ENCODE measurements at regions not wholly inside any gene's neighbourhood (a gene's known extent, or its start where the extent isn't known, plus 50 kb on each side); places are given as distances from the start of the nearest gene placed in this dataset.

DNA sequence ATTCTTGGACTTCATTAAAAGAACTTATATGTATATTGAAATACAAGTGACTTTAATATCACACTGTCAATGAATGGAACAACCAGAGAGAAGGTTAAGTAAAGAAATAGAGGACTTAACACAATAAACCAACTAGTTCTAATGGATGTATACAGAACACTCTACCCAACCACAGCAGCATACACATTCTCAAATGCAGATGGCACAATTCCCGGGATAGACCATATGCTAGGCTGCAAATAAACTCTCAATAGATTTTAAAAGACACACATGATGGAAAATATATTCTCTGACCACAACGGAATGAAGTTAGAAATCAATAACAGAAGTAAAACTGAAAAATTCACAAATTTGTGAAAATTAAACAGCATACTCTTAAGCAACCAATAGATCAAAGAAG is 214.3 kb upstream of the LINGO1 start:
- in situ Hi-C loops (cut with HindIII; ENCODE audit: low sequenced_read_pairs), result no loop called here
- no peak for DNase-seq (ENCODE audit: low read depth)

DNA sequence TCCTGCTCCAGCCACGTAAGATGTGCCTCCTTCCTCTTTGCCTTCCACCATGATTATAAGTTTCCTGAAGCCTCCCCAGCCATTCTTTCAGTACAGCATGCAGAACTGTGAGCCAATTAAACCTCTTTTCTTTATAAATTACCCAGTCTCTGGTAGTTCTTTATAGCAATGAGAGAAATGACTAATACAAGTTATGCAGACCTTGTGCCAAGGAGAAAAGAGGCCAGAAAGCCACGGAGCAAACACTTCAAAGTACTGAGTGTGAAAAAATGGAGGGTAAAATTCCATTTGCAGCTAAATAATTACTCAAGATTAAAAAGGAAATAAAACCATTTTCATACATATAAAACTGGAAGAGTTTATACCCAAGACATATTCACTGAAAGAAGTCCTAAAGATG is 213.6 kb upstream of the LINGO1 start:
- in situ Hi-C loops (cut with HindIII; ENCODE audit: low sequenced_read_pairs), result no loop called here
- DNase-seq (ENCODE audit: low read depth), result no peak
- no peak overlapping the region for H3K4me3 ChIP-seq (ENCODE audit: low read depth, low read length)
- TF ChIP-seq, protein P1, sequence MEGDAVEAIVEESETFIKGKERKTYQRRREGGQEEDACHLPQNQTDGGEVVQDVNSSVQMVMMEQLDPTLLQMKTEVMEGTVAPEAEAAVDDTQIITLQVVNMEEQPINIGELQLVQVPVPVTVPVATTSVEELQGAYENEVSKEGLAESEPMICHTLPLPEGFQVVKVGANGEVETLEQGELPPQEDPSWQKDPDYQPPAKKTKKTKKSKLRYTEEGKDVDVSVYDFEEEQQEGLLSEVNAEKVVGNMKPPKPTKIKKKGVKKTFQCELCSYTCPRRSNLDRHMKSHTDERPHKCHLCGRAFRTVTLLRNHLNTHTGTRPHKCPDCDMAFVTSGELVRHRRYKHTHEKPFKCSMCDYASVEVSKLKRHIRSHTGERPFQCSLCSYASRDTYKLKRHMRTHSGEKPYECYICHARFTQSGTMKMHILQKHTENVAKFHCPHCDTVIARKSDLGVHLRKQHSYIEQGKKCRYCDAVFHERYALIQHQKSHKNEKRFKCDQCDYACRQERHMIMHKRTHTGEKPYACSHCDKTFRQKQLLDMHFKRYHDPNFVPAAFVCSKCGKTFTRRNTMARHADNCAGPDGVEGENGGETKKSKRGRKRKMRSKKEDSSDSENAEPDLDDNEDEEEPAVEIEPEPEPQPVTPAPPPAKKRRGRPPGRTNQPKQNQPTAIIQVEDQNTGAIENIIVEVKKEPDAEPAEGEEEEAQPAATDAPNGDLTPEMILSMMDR (IDR thresholded peaks at IDR 0.05; ENCODE audit: low read depth, low read length, missing control alignments), result no peak

More for the DNA sequence above, 214.3 kb upstream of the LINGO1 start:
- H3K4me3 ChIP-seq (ENCODE audit: low read depth, low read length), result no peak overlapping the region
- TF ChIP-seq, protein P1 (IDR thresholded peaks at IDR 0.05; ENCODE audit: low read depth, low read length, missing control alignments), result no peak

DNA sequence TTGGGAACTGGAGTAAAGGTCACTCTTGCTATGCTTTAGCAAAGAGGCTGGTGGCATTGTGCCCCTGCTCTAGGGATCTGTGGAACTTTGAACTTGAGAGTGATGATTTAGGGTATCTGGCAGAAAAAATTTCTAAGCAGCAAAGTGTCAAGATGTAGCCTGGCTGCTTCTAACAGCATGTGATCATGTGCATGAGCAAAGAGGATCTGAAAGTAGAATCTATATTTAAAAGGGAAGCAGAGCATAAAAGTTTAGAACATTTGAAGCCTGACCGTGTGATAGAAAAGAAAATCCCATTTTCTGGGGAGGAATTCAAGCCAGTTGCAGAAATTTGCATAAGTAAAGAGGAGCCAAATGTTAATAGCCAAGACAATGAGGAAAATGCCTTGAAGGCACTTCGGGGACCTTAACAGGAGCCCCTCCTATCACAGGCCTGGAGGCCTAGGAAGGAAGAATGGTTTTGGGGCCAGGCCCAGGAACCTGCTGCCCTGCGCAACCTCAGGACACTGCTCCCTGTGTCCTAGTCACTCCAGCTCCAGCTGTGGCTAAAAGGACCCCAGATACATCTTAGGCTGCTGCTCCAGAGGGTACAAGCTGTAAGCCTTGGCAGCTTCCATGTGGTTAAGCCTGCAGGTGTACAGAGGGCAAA is 212.2 kb upstream of the LINGO1 start:
- in situ Hi-C loops (cut with HindIII; ENCODE audit: low sequenced_read_pairs), result no loop called here
- no peak for DNase-seq (ENCODE audit: low read depth)
- TF ChIP-seq, protein P1 (IDR thresholded peaks at IDR 0.05; ENCODE audit: low read depth, low read length, missing control alignments), result no peak
- no peak overlapping the region for H3K4me3 ChIP-seq (ENCODE audit: low read depth, low read length)

DNA sequence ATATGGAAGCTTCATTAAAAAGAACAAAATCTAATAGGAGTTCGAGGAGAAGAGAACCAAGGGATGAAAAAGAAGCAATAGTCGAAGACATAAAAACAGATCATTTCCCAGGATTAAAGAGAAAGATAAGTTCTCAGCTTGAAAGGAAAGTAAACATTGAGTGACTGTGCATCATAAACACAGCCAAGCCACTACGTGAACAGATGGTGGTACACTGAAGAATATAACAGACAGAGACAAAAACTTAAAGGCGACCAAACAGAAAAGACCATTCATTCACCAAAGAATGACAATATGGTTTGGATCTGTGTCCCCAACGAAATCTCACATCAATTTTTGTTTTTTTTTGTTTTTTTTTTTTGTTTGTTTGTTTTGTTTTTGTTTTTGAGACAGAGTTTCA is 210.8 kb upstream of the LINGO1 start:
- no peak for DNase-seq (ENCODE audit: low read depth)
- no peak overlapping the region for H3K4me3 ChIP-seq (ENCODE audit: low read depth, low read length)
- in situ Hi-C loops (cut with HindIII; ENCODE audit: low sequenced_read_pairs), result no loop called here
- TF ChIP-seq, protein P1 (IDR thresholded peaks at IDR 0.05; ENCODE audit: low read depth, low read length, missing control alignments), result no peak

DNA sequence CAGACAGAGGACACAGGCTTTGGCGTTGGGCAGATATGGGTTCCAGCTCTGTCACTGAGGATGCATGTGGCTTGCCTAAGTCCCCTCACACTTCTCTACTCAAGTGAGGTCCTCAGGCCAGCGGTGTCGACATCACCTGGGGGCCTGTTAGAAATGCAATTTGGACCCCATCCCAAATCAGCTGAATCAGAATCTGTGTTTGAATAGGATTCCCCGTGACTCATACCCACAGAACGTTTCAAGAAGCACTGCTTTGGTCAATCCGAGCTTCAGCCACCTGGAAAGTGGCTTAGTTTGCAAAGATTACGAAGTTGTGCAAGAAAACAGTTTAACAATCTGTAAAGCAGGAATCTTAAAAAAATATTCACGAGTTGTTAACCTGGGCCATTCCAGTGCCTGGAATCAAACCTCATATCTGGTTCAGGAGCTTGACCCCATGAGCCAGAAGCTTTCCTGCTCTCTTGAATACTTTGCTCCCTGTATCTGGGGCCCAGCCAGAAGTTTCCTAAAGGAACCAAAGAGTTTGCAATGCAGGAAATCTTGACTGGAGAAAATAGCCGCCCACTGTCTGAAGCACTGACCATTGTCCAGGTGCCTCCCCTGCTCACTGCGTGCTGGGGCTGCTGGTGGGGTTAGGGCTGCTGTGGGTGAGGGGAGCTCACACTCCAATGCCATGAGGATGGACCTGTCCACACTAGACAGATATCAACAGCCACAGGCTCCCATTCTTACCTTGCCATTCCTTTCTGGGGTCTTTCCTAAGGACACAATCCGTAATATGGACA is 208.5 kb upstream of the LINGO1 start:
- peak; percentile 95 for DNase-seq (ENCODE audit: low read depth)
- TF ChIP-seq, protein P1 (IDR thresholded peaks at IDR 0.05; ENCODE audit: low read depth, low read length, missing control alignments), result no peak
- in situ Hi-C loops (cut with HindIII; ENCODE audit: low sequenced_read_pairs), result no loop called here
- H3K4me3 ChIP-seq (ENCODE audit: low read depth, low read length), result no peak overlapping the region

DNA sequence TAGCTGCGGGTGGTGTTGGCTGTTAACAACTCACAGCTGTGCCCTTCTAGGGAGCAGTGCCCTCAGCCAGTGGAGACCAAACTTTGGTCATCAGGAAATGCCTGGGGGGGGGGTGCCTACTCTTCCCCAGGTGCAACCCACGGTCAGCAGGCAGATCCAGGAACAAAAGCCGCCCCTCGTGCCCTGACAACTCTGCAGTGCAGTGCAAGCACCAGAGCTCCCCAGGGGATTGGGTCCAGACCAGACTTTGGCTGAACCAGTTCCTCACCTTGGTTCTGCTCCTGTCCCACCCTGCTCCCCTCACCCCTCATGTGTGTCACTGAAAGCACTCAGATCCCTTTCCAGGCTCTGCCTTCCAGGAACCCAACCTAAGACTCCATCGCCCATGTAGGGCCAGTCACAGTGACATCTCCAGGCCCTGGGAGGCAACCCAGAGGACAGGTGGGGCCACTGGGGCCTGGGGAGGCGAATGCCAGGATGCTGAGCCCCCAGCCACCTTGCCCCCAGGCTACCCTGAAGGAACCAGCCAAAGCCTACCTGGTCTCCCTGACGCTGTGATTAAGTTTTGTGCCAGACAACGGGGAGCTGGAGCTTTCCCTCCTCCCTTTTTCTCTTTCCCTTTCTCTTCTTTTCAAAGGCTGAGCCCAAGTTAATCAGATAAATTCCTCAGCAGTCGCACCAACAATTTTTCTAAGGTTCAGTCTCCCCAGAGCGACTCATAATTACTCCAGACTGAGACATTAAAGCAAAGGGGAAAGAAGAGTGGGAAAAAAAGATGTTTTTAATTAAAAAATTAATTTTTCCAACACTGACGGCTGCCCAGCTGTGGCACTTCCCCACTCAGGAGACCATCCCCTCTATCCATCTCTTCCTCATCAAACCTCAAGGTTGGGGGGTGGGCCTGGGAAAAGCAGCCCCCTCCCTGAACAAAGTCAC is 207.5 kb upstream of the LINGO1 start:
- TF ChIP-seq, protein P1 (IDR thresholded peaks at IDR 0.05; ENCODE audit: low read depth, low read length, missing control alignments), result no peak
- no peak overlapping the region for H3K4me3 ChIP-seq (ENCODE audit: low read depth, low read length)
- in situ Hi-C loops (cut with HindIII; ENCODE audit: low sequenced_read_pairs), result no loop called here
- DNase-seq (ENCODE audit: low read depth), result no peak

All from astrocyte of the cerebellum (primary cell).